IPS-18c (cell line): ENCODE measurements at regions not wholly inside any gene's neighbourhood (a gene's known extent, or its start where the extent isn't known, plus 50 kb on each side); places are given as distances from the start of the nearest gene placed in this dataset.
"Not testable (repeated sequence)": the region's sequence is repeated elsewhere in the genome, so short reads cannot be mapped to it uniquely, and the experiment has no call there.

Experiments
- H3K4me3 ChIP-seq: 2 replicates; pipeline ENCODE4 v1.7.0; 2013; ENCODE audit warnings: low read depth, mild to moderate bottlenecking, low read length, moderate library complexity; ENCODE audit not compliant: insufficient read depth
- H3K9me3 ChIP-seq: one replicate; pipeline ENCODE4 v1.6.1; 2013; ENCODE audit warnings: mild to moderate bottlenecking, low read length, moderate library complexity; ENCODE audit not compliant: control insufficient read depth, insufficient read depth

DNA sequence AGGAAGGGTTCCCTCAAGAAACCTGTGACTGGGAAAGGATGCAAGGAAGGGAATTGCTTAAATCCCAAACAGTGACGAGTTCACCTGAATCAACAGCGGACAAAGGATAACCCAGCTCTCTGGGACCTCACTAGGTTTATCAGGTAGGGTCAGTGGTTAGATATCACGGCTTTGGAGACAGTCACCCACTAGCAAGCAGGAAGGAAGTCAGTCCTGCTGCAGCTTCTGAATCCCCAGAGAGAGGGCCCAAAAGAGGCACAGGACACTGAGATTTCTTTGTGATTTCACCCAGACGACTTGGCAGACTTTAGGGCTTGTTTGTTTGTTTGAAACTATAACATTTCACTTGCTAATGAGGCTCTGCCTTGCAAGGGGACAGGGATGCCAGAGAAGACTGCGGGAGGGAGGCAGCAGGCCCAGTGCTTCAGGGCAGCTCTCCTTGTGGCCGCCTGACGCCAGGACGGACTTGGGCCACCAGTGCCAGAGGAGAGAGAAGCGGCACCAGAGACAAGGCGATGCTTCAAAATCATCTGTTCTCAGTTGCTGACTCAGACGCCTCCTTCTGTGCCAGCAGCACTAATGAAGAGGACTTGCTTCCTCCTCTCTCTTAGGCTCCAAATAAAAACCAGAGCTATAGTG, 275.6 kb upstream of the SLC30A5 start:
- Histone ChIP-seq H3K9me3 (no peaks in the 10 kb centered on the region), H3K4me3 (no peak overlapping the region)

DNA sequence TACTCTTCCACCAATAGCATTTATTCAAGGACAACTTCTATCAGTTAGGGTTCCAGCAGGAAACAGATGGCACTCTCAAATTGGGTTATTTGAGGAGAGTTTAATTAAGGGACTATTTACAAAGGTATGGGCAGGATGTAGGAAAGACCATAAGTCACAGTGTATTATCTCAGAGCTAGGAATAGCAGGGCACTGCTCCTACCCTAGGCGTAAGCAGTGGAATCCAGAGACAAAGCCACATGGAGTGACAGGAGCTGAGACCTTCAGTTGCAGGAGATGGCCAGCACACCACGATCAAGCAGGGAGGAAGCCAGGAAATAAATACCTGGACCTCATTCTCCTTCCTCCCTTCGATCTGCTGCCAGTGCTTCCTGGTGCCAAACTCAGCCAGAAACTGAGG, 274.9 kb upstream of the SLC30A5 start:
- H3K4me3 ChIP-seq, result no peak overlapping the region
- H3K9me3 ChIP-seq, result no peaks in the 10 kb centered on the region

DNA sequence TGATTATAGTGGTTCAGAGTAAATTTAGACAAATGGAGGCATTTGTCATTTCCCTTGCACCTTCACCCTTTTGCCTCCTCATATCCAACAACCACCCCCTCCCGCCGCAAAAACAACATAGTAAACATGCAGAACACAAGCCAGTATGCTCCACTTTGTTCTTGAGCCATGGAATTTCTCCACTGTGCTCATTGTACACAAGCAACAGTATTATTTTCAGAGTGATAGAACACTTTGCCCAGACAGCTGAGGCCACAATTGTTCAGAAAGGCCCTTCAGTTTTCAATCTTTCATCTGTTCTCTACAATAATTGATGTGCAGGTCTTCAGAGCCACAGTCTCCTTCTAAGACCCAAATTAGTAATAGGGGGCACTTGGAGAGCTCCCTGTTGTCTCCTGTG, 272.8 kb upstream of the SLC30A5 start:
- Histone ChIP-seq H3K4me3 (no peak overlapping the region), H3K9me3 (no peaks in the 10 kb centered on the region)

DNA sequence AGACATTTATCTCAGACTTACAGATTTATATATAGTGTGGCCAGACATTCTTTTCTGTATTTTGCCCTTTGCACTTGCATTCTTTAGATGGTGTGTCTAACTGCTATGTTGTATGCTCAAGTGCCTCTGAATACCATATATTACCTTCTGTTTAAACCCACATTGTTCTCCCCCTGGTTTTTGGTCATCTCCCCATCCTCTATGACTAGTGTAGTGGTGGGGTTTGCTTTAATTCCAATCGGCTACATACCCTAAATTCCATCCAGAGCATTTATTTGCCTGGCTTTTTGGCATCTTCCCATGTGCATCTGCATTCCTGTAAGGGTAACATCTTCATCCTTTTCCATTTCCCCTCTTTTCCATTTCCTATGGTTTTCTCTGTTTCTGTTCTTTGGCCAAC, 271.0 kb upstream of the SLC30A5 start:
- Histone ChIP-seq H3K9me3 (no peaks in the 10 kb centered on the region), H3K4me3 (no peak overlapping the region)

DNA sequence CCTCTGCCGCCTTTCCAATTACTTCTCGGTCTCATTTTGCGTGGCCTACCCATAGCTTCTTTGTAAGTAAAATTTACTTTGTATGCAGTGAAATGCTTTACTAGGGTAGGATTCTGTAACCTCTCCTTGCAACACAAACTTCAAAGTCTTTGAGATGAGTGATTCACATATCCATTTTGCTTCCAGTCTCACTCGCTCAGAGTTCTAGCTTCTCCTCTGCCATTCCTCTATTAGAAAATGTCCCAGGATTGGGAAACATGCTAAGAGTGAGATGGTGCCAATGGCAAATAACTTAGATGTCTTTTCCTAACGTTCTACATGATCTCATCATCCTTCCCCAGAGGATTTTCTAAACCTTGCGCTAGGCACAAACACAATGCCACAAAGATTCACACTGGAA, 270.5 kb upstream of the SLC30A5 start:
- no peaks in the 10 kb centered on the region for H3K9me3 ChIP-seq
- H3K4me3 ChIP-seq, result no peak overlapping the region

DNA sequence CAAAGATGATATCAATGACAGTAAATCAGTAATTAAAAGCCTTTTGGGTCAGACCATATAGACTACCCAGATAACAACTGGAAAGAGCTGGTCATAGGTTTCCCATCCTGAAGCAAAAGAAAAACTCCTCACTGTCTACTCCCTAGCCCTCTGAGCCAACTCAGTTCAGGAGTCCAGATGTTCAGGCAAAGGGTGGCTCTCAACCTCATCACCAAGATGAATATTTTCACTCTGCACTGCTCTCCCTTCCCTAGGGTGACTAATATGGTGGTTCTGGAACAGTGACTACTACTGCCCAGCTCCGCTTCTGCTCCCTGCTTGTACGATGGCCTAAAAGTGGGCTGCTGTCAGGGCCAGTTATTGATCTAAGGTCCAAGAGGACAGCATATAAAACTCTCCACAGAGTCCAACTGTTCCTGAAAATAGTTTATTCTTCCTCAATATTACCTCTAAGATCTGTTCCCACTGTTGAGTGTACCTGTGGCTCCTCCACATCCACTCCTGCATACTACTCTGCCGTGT, 263.4 kb upstream of the SLC30A5 start:
- H3K4me3 ChIP-seq, result no peak overlapping the region
- no peaks in the 10 kb centered on the region for H3K9me3 ChIP-seq

DNA sequence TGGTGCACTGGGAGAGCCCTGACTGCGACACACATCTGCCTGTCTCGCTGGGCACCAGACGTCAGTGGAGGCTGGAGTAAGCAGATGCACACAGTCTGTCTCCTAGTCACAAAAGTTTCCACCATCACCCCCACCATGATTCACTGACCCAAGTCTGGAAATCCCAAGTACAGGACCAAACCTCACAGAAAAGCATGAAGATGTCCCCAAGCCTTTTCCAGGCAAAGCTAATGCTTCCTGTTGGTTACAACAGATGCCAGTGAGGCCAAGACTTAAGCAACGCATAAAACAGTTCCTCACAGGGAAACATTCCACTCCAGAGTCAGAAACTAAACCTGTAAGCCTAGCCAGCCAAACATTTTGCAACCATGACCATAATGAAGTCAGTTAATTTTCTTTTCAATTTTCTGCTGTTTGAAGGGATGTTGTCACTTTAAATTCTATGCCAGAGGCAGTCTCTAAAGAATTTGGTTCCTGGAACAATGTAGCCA, 259.3 kb upstream of the SLC30A5 start:
- H3K4me3 ChIP-seq, result no peak overlapping the region
- H3K9me3 ChIP-seq, result no peaks in the 10 kb centered on the region

DNA sequence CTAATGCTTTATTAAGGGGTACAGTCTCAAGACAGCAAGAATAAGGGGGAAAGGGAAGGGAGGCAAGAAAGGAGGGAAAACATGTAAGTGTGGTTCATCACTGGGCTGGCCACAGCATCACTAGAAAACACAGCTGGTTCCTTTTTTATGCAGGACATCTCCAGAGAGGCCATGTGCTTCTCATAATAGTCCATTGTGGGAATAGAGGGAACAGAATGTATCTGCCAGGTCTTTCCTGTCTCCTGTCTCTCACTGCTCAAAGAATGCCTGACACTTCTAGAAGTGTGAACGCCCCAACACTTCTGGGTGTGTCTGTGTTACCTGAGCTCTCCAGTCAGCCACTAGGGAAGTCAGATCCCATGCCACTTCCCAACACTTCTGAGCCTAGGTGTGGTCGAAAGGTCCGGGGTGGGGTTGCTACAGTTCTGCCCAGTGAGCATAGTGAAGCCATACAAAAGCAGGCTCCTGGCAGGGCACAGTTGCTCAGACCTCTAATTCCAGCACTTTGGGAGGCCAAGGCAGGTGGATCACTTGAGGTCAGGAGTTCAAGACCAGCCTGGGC, 255.6 kb upstream of the SLC30A5 start:
- no peak overlapping the region for H3K4me3 ChIP-seq

DNA sequence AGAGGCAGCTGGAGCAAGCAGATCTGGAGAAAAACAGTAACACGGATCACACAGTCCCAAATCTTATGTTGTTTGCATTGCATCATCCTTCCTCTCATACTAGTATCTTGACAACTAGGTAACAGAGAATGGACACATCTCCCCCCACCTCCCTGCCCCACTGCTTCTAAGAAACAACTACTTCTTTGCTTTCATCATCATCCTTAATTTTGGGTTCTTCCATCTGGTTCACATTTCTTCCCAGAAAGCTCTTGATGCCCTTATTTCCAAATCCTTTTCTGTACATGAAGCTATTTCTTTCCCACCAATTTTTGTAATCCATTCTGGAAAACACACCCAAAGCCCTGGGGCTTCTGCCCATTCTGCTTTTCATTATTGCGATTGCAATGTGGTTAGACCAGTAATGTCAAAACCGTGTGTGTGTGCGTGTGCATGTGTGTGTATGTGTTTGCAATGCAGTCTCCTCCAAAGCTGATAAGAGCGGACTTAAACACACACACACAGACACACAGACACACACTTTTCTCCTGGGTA, 254.7 kb upstream of the SLC30A5 start:
- Histone ChIP-seq H3K4me3 (no peak overlapping the region), H3K9me3 (no peaks in the 10 kb centered on the region)

More for the DNA sequence above, 255.6 kb upstream of the SLC30A5 start:
- no peaks in the 10 kb centered on the region for H3K9me3 ChIP-seq

DNA sequence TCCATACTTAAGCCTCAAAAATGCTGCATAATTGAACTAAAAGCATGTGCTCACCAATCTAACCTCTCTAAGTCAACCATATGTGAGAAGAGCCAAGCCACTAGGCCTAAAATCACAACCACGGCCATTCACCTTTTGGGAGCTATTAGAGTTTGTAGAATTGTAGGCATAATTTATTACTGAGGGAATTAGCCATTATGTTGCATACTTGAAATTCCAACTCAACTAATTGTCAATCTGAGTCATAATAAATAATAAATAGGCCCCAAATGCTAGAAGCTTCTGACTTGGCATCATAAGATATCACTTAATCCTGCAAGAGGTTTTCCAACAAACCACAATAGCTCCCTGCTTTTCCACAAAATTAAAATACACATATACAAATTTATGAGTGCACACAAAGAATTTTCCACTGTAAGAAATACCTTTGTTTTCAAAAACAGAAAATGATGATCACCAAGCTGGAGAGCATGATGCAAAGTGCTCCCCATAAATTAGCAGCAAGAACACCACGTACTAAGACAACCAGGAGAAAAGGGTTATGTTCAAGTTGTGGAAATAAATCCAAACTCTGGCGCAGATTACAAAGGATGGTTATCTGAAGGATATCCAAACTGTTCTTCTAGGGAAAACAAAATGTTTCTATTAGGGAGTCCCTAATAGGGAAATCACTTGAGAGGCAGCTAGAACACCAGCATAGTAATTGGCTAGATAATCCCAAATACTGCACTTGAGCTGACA, 250.0 kb upstream of the SLC30A5 start:
- Histone ChIP-seq H3K4me3 (no peak overlapping the region), H3K9me3 (no peaks in the 10 kb centered on the region)

DNA sequence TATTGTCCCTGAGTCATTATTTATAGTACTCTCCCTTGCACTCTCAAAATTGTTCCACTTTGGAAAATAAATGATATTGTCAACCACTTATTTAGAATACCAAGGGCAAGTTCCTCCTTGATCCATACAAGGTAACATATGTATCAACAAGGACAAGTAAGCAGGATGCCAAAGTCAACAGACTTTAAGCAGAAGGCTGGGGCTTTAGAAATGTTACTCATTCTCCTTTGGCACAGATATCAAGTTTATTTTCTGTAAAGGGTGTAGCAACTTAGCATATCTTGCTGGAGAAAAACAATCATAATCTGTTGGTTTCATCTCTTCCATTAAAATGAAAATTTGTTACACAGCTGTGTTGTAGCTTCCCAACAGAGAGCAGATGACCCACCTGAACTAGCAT, 248.7 kb upstream of the SLC30A5 start:
- Histone ChIP-seq H3K4me3 (no peak overlapping the region), H3K9me3 (no peaks in the 10 kb centered on the region)

DNA sequence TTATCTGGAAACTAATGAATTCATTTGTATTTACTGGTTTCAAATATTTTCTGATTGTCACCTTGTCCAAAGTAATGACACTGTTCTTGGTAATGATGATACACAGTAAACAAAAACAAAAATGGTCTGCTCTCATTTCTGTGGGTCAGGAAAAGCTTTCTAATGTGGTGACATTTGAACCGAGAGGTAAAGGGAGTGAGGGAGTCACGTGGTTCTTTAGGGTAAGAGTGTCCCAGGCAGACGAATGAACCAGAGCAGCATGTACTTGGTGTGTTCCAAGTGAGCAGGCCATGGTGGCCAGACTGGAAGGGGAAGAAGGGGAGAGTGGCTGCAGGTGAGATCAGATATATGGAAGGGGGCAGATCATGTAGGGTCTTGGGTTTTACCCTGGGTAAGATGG, 247.0 kb upstream of the SLC30A5 start:
- H3K4me3 ChIP-seq, result no peak overlapping the region
- H3K9me3 ChIP-seq, result no peaks in the 10 kb centered on the region

DNA sequence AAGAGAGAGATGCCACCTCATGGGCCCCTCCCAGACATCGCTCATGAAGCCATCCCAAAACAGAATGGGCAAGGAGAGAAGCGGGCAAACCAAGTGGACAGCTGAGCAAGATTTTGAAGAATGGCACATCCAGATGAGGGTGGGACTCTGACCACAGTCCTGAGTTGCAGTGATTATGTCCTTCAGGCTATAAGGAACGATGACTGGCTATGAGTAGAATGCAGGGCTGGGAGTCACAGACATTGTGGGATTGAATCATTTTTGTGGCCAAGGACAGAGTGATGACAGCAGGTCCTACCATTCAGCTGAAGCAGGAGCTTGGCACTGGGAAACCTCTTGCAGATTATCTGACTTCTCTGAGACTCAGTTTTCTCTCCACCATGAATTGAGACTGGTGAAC, 245.7 kb upstream of the SLC30A5 start:
- Histone ChIP-seq H3K4me3 (no peak overlapping the region), H3K9me3 (no peaks in the 10 kb centered on the region)

DNA sequence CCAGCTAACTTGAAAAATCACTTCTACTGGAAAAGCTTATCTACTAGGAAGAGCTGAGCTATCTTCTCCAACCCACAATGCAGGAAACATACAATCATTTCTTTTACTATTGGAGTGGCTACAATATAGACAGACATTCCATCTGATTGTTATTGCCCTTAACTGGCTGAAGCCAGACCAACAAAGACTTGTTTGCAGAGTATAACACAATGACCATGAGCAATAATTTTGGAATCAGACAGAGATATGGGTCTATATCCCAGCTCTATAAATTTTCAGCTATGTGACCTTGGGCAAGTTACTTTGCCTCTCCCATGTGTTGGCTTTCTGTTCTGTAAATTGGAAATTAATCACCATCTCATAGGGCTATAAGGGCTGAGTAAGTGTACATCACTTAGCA, 244.7 kb upstream of the SLC30A5 start:
- H3K4me3 ChIP-seq, result no peak overlapping the region
- no peaks in the 10 kb centered on the region for H3K9me3 ChIP-seq

DNA sequence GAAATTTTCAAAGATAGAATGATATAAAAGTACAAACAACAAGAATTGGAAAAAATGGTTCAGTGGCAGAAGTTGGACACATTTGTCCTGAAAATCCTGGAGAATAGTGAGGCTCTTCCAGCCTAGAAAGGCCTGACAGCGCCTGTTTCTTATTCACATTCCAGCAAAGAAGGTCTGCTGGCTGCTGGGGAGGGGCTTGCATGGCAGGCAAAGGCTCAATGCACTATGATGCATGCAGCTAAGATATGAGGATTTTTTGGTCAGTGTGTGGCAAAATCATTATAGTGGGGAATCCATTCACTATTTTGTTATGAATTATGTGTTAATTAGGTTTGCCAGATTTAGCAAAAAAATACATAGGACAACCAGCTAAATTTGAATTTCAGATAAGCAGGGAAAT, 243.9 kb upstream of the SLC30A5 start:
- Histone ChIP-seq H3K4me3 (no peak overlapping the region), H3K9me3 (no peaks in the 10 kb centered on the region)

DNA sequence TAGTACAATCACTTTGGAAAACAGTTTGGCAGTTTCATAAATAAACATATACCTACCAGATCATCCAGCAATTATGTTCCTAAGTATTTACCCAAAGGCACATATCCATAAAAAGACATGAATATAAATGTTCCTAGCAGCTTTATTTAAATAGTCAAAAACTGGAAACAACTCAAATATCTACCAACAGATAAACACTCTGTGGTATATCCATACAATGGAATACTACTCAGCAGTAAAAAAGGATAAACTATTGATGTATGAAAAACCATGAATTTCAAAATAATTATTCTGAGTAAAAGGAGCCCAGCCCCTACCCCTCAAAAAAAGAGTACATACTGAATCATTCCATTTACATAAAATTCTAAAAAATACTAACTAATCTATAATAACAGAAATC, 232.7 kb upstream of the SLC30A5 start:
- H3K4me3 ChIP-seq, result no peak overlapping the region
- no peaks in the 10 kb centered on the region for H3K9me3 ChIP-seq

DNA sequence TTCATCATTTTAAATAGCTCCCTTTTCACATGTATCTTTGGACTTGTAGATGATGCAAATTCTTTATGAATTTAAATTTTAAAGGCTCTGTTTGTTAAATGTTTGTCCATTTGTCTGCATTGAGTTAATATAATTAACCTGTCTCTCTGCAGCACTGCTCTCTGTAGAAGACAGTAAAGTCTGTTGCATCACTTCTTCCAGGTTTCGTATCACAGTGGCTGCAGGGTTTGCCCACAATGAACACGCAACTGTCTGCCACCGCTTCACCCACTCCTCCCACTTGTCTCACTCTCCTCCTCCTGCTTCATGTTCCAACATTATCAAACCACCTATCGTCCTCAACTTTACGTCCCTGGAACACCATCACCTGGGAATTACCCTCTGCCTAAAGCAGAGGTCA, 231.3 kb upstream of the SLC30A5 start:
- no peak overlapping the region for H3K4me3 ChIP-seq
- H3K9me3 ChIP-seq, result no peaks in the 10 kb centered on the region

DNA sequence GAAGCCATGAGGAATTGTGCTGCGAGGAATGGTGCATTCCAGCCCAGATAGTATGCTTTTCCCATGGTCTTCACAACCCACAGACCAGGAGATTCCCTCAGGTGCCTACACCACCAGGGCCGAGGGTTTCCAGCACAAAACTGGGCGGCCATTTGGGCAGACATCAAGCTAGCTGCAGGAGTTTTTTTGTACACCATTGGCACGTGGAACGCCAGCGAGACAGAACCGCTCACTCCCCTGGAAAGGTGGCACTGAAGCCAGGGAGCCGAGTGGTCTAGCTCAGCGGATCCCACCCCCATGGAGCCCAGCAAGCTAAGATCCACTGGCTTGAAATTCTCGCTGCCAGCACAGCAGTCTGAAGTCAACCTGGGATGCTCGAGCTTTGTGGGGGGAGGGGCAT, 228.6 kb upstream of the SLC30A5 start:
- not testable (repeated sequence) for H3K4me3 ChIP-seq, H3K9me3 ChIP-seq
